Left forelimb (tissue), 1 donor: ENCODE measurements at regions not wholly inside any gene's neighbourhood (a gene's known extent, or its start where the extent isn't known, plus 50 kb on each side); places are given as distances from the start of the nearest gene placed in this dataset.

Experiments
- DNase-seq: peaks from one replicate; pipeline ENCODE4 v3.0.0-alpha.2; 2018; ENCODE audit warnings: low spot score

DNA sequence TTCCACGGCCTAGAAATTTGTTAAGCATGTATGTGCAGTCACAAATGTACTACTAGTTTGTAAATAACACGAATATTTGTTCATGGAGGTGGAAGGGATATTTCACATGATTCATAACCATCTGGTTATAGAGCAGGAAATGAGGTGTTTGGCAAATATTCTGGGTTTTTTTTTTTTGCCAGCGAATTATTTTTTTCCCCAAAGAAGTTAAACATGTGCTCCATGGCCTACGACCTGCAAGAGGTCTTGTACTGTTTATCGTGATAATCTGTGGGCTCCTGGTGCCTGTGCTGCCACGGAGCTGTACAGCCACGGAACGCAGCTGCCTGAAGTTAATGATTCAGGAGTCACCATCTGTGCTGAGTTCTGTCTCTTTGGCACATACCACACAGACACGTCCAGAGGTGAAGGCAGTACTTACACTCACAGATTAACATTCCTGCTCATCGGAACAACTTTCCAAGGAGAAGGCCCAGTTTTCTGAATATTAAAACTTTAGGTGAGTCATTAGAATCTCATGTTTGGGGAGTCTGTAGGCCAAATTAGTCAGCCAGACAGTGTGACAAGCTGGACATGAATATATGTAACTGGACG is 156.3 kb downstream of the TMX1 start:
- DNase-seq = no peak

DNA sequence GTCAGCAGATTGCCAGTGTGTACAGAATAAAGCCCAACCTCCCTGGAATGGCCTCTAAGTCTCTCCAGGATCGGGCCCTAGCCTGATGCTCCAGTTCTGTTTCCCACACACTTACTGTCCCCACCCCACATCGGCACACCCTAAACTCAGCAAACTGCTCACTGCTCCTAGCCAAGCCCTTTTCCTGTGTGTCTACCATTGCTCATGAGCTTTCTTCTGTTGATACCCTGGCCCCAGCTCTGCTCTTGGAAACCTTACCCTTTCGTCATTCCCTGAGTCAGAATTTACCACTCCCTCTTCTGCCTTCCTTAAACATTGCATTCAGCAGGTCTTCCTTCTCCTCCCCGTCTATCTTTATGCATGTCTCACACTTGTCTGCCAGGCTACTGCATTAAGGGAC is 158.9 kb downstream of the TMX1 start:
- DNase-seq = no peak

DNA sequence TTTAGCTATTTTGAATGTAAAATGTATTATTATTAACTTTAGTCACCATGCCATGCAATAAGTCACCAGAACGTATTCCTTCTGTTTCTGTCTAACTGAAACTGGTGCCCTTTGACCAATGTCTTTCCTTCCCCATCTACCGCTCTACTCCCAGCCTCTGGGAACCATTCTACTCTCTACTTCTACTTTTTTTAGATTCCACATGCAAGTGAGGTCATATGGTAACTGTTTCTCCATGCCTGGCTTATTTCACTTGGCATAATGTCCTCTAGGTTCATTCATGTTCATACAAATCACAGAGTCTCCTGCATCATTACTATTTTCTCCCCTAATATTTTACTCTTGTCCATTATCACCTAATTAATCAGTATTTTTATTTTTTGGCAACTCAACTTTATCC is 160.1 kb downstream of the TMX1 start:
- no peak for DNase-seq

DNA sequence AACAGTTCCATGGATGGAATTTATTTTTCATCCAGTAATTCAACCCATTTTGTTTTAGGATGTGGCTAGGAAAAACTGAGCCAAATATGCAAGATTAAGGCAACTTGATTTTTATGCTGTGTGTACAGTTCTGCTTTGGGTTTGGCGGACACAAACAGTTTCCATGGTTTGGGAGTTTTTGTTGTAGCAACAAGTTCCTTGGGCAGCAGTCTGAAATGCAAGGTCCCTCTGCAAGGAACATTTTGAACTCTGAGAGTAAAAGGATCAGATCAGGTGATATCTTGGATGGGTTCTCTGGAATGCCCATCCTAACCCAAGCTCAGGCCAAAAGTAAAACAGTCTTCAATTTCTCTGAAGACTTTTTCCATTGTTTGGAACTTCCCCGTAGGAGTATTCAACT is 161.2 kb downstream of the TMX1 start:
- no peak for DNase-seq

DNA sequence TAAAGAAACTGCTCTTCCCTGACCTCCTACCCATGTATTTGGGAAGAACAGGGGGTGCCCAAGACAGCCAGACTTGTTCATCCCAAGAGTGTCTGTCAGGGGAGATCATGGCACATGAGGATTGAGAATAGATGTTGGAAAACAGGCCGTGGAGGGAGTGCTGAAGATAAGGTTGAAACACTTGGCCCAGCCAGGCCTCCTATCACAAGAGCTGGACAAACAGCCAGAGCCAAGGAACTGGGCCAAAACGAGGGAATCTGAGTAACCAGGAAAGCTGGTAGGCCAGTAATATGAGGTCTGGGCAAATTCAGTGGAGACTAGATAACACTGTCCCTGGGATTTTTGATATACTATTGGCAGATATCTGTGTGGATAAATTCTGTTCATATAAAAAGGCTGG is 161.7 kb downstream of the TMX1 start:
- DNase-seq = no peak

DNA sequence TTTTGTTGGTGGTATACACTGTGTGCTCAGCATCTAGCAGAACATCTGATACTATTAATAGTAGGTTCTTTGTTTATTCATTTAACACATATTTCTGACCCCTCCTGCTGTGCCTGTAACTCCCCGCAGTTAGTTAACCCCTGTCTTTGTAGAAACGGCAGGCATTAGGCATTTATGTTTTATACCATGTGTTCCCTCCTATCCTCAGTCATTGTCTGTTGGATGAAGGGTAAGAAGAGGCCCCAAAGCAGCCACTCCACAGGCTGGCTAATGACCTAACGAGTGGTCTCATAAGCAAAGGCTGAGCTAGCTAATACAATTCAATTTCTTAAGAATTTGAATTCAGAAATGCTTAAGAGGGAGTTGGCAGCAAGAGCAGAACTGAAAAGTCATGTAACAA is 170.8 kb downstream of the TMX1 start:
- DNase-seq = no peak

DNA sequence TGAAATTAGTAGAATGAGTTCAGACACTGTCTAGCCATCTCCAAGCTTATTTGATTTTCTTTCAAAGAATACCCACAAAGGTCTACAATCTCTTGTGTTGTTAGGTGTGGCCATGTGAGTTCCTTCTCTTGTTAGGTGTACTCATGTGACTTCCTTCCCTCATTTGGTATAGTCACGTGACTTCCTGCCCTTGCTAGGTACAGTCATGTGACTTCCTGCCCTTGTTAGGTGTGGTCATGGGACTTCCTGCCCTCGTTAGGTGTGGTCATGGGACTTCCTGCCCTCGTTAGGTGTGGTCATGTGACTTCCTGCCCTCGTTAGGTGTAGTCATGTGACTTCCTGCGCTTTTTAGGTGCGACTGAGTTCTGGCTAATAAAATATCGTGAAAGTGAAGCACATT is 179.6 kb downstream of the TMX1 start:
- no peak for DNase-seq

DNA sequence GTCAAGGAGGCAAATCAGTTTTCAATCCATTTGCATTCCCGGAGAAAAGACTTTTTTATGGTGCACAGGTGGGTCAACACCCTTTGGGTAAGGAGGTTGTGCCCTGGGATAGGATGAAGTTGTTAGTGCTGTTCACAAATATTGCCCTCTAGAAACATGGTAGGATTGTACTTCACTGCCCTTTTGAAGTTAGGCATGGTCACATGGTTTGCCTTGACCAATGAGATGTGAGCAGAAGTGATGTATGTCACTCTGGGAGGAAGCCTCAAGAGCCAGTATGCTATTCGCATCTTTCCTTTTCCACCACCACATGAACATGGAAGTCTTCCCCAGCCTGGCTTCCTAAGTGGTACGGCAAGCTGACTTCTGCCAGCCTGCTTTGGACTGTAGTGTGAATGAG is 182.7 kb downstream of the TMX1 start:
- DNase-seq = no peak

DNA sequence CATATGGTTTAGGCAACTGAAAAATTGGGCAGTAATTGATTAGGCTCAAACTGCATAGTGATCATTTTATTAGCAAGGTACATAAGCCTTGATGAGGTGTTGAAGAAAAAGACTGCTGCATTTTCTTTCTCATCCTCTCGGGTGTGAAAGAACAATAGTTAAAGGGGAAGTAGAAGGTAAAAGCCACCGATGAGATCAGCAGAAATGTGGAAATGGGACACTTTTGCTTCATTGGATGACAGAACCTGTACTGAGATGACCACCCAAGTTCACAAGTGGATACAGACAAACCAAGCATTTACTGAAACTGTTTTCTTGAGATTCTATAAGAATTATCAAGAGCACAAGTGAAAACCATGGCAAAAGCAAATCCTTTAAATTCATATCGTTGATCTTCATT is 184.0 kb downstream of the TMX1 start:
- no peak for DNase-seq

DNA sequence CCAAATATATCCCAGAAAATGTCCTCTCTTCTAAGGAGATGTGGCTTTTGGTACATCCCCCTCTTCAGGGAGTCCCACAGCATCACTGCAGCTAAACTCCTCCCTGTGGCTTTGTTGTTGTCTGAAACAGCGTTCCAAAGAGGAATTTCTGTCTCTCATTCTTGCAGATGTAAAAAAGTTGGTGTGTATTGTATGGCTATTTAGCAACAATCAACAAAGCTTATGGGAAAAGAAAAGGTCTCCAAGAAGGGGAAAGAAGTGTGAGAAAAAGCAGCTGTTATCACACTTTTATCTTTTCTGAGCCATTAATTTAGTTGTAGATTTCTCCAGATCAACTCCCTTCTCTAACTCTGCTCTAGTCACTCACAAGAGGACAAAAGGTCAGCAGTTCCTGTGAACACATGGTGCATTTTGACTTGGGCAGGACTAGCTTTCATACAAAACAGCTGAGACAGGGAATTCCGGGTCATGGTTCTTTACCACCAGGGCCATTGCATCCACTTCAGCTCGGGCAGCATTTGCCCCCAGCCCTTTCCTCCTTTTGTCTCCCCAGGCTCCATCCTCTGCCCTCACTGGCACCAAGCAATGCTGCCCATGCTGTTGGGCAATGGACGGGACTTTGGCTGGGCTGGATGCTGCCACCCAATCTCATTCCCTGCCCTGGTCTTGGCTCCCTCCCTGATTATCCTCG is 184.7 kb downstream of the TMX1 start:
- no peak for DNase-seq

DNA sequence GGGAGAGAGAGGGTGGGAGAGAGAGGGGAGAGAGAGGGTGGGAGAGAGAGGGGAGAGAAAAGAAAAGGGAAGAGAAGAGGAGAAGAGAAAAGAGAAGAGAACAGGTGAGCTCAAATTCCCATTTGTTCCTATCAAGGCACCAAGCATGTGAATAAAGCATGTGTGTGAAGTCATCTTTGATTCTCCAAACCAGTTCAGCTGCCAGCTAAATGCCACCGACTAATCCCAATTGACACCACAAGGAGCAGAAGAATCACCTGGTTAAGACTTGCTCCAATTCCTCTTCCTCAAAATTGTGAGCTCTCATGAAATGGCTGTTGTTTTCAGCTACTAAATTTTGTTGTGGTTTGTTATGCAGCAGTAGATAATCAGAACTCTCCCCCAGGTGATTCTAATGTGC is 188.9 kb downstream of the TMX1 start:
- DNase-seq = no peak

DNA sequence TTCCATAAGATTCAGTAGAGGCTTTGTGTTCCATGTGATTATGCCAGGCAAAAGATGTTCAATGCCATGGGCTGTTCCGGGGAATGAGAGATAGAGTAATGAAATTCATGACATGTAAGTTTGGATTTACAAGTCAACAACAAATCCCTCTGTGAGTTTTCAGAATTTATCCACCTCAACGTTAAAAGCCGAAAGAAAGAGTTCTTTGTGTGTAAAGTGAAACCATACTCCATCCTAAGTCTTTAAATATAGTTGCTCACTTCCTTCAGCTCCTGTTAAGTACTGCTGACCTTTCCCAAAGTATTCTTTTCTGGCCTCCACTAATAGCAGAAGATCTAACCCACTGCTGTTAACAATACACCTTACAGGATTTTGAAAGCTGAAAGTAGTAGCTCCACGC is 190.0 kb downstream of the TMX1 start:
- no peak for DNase-seq

DNA sequence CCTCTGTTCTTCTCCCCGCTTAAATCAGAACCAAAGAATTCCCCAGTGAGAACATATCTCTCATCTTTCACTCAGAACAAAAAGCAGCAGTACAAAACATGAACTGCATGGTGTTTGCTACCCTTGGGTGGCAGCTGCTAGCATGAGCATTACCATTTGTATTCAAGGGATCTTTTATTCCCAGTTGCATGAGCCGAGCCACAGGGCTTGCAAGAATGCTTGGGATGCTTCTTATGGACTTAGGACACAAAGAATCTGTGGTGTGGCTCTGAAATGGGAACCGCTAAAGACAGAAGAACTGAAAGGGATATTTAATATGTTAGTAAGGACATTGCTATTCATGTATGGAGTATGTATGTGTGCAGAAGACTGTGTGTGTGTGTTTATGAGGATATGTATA is 190.6 kb downstream of the TMX1 start:
- DNase-seq = no peak

DNA sequence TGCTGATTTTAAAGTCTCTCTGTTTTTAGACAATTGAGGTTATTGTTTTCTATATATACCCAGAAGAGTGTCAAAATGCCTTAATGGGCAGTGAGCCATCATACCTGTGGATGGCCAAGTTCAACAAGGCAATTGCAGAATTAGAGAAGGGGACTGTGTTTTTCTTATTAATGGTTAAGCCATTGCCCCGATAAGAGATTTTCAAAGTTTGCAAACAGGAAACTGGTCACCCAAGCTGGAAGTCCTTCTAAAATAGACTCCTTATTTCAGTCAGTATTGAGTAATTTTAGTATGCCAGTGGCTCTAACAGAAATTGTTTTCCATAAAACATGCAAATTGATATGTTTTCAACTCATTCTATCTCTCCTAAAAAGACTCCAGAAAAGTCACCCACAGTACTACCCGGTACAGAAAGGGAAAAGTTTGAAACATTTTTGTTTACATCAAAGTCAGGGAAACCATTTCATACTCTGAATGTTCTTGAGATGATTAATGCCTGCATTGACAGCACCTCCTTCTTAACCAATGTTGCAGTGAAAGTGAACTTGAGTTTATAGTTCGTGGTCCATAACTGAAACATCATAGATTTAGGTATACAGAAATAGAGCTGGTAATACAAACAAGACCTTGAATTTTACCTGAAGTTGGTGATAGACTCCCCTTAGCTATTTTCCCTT is 191.1 kb downstream of the TMX1 start:
- no peak for DNase-seq

DNA sequence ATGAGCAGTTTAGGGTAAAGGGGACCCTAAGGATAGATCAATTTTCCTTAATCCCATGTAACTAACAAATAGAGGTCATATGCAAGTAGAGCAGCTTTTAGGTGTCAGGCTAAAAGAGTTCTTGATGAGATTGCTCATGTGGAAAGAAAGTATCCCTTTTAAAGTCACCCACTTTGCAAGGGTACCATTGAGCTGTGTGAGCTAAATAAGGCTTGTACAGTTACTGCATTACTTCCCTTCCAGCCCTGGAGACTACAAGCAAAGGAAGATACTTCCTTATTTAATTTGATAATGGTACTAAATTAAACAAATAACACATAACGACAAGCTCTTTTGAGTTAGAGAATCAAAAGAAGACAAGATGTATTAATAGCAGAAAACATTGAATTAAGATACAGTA is 191.7 kb downstream of the TMX1 start:
- DNase-seq = no peak

DNA sequence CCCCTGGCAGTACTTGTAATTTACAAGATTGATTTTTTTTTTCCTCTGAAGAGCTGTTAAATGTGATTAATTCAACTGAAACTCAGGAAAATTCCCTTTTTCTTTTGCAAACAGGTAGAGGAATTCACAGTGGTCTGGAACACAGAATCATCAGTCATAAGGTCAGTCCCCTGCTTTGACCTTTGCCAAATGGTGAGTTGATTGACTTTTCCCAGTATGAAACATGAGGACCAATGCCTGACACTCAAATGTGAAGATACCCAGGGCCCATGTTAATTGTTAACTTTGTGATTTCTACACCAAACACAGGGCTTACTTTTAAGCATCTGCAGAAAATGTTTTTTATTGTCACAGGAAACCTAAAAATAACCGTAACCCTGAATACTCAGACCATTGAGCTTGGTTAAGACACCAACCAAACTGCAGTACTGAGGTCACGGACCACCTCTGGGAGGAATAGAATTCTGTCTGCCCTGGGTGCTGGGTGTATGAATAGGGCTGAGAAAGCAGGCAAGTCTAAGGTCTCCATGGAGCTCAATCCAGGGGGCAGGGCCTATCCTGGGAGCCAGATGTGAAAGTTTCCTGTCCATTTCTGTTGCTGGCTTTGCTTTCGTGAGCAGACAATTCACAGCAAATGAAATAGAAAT is 192.4 kb downstream of the TMX1 start:
- DNase-seq = no peak

DNA sequence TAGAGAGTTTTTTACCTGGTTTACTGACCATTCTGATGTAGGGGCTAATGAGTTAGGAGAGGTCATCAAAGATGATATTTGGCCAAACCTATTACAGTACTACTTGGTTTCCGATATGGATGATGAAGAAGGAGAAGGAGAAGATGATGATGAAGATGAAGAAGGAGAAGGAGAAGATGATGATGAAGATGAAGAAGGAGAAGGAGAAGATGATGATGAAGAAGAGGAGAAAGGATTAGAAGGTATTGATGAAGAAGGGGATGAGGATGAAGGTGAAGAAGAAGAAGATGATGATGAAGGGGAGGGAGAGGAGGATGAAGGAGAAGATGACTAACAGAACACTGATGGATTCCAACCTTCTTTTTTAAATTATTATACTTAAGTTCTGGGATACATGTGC is 196.6 kb downstream of the TMX1 start:
- DNase-seq = no peak

DNA sequence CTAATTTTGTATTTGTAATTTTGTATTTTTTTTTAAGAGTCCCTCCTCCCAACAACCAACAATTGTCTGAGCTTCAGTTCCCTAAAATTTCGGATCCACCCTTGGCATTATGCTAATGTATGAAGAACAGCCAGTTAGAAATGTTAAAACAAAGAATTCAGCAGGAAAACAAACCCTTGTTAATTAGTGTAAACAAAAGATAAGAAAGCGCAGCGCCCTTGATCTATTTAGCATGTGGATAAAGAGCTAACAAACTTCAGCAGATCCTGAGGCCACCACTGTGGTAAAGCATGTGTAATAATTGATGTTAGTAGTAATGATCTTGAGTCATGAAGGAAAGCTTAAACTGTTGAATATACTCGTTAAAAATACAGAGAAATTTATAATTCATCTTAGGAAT is 199.8 kb downstream of the TMX1 start:
- no peak for DNase-seq

DNA sequence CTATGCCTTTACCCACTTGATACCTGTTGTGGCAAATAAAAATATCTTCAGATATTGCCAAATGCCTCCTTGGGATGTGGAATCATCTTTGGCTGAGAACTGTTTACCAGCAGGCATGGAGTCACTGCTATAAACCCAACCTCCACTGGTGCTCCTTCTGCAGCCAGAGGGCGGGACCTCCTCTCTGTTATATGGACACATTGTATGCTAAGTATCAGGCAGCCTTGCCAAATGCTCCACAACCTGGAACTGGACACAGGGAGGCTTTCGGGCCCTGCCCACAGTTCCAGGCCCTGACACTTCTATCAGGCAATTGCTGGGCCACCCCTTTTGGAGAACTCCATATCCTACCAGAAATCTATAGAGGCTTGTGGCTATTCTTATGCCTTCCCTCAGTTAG is 201.0 kb downstream of the TMX1 start:
- no peak for DNase-seq

DNA sequence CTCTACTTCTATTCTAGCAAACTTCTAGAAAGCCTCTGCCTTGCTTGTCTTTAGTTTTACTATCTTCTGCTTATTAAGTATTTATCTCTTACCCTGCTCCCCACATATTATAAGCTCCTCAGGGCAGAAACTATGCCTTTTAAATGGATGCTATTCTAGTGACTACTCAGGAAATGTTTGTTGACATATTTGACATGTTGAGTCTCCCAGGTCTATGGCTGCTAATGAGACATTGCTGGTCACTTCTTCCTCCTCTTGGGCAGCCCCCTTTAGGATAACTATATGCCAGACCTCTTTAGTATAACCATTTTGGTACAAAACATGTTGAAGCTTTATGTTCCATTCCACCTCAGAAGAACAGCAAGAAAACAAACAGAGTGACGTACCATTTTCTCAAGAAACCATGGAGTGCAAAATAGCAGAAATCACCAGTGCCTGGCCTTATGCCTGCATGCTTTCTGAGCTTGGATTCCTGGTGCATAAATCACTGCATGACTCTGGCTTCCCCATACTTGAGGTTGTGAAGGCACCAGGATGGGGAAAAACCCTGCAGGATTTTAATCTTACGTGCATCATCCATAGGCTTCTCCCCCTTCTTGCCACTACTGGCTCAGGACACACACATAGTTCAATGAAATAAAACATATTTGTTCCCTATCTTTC is 202.6 kb downstream of the TMX1 start:
- no peak for DNase-seq

DNA sequence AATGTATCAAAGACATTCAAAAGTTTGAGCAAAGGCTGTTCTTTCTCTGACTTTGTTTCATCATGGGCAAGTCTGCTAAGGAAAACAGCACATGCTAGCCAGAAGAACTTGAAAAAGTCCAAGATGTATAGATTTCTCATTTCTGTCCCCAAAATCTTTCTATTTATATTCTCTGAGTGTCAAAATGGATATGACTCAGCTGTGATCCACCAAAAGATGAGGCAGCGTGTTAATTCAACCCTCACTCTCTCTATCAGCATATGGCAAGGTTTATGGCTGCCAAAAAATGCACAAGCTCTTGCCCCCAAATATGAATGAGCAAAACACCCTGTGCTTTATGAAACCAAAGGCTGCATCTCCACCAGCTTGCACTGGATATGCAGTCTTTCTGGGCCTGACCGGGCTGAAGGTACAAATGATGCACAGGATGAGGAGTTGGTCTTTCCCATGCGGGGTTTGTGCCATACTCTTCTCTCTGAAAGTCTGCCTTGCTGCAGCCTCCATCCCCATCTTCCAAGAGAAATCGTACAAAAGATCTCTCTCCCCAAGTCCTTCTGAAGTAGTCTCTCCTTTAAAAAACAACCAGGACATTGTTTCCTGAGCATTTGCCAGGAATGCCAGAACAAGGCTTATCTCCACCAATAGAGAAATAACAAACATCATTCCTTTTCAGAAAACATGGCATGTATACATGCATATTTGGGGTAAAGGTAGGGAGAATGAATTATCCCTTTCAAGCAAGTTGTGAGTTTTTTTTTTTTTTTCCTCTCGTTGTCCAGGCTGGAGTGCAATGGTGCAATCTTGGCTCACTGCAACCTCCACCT is 203.4 kb downstream of the TMX1 start:
- DNase-seq = no peak
